ENCODE measurements at regions not wholly inside any gene's neighbourhood (a gene's known extent, or its start where the extent isn't known, plus 50 kb on each side); places are given as distances from the start of the nearest gene placed in this dataset.

DNA sequence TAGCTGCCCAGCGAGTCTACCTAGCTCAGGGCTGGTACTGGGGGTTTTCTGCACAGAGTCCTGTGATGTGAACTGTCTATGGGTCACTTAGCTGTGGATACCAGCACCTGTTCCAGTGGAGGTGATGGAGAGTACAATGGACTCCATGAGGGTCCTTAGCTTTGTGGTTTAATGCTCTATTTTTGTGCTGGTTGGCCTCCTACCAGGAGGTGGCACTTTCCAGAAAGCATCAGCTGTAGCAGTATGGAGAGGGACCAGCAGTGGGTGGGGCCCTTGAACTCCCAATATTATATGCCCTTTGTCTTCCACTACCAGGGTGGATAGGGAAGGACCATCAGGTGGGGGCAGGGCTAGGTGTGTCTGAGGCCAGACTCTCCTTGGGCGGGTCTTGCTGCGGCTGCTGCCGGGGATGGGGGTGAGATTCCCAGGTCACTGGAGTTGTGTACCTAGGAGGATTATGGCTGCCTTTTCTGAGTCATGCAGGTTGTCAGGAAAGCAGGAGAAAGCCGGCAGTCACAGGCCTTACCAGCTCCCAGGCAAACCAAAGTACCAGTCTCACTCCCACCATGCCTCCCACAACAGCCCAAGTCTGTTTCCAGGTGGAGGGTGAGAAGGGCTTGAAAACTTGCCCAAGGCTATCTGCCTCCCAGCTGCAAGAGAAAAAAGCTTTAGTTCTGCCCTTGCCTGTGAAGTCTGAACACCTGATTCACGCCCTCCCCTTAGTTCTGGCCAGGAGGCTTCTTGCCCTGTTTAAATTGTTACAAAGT, 163.0 kb upstream of the NUDT4 start:
- peaks cover 15% of the 10 kb centered on the region; the same call in 2 of the 3 replicates for H3K9me3 Mint-ChIP-seq
- Histone ChIP-seq H3K4me3 (no peak overlapping the region), H3K4me1 (ENCODE audit: insufficient read depth) (no peaks in the 10 kb centered on the region; the same call in 1 of the 2 replicates), H3K27me3 (ENCODE audit: insufficient read depth) (no peaks in the 10 kb centered on the region), H3F3A (replicated peaks; ENCODE audit: low read depth) (no peaks in the 10 kb centered on the region), H3K4me2 (no peak overlapping the region), H2AFZ (no peak overlapping the region), H3K27ac (ENCODE audit: low read depth) (no peak overlapping the region), H4K20me1 (replicated peaks; ENCODE audit: insufficient read depth) (no peaks in the 10 kb centered on the region), H3K36me3 (ENCODE audit: insufficient read depth) (no peaks in the 10 kb centered on the region), H3K9me2 (ENCODE audit: insufficient read depth) (no peaks in the 10 kb centered on the region; the same call in 1 of the 2 replicates), H3K79me2 (replicated peaks; ENCODE audit: insufficient read depth) (no peaks in the 10 kb centered on the region)
- ATAC-seq (no peak), DNase-seq (ENCODE audit: low spot score) (no peak)
- no peak for TF ChIP-seq JUNB (IDR thresholded peaks at IDR 0.05; ENCODE audit: unreplicated experiment)
- no peak for TF ChIP-seq STAT1 (IDR thresholded peaks at IDR 0.05; ENCODE audit: unreplicated experiment)
- TF ChIP-seq CTCF (conservative IDR thresholded peaks at IDR 0.05; ENCODE audit: low read depth in 2 of 2) = 0 out of 4 replicates have a peak, but pooled peaks of 1 of the 2 experiments have one; percentile 12
- TF ChIP-seq POLR2AphosphoS5 (IDR thresholded peaks at IDR 0.05; ENCODE audit: low read depth) = no peak
- H3K4me1 Mint-ChIP-seq = peaks cover 7% of the 10 kb centered on the region; the same call in 2 of the 3 replicates
- H3K4me3 Mint-ChIP-seq = no peak overlapping the region
- no peaks in the 10 kb centered on the region for H3K27me3 Mint-ChIP-seq (ENCODE audit: insufficient read depth, low read depth, poor library complexity)
- 0 out of 3 replicates have a peak, but pooled peaks cover 4% of the 10 kb centered on the region for H3K36me3 Mint-ChIP-seq (ENCODE audit: low read depth)
- H3K27ac Mint-ChIP-seq = 0 out of 2 replicates have a peak overlapping the region, but pooled peaks have one; percentile 62

DNA sequence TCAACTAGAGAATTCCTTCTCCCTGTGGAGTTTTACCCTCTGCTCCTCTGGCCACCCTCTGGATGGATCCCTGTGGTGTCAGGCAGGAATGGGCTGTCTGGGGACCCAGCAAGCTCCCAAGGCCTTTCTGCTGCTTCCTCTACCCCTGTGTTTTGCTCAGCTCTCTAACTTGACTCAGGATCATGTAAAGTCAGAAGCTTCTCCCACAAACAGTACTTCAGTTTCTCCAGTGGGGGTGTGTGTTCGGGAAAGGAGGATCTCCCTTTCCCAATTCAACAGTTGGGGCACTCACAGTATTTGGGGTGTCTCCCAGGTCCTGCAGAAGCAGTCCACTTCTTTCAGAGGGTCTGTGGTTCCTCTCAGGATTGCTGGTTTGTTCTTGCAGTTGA, 162.4 kb upstream of the NUDT4 start:
- Mint-ChIP-seq H3K27ac (0 out of 2 replicates have a peak overlapping the region, but pooled peaks have one; percentile 62), H3K9me3 (peaks cover 15% of the 10 kb centered on the region; the same call in 2 of the 3 replicates), H3K4me1 (peaks cover 13% of the 10 kb centered on the region; the same call in 2 of the 3 replicates), H3K4me3 (no peak overlapping the region), H3K36me3 (ENCODE audit: low read depth) (0 out of 3 replicates have a peak, but pooled peaks cover 4% of the 10 kb centered on the region), H3K27me3 (ENCODE audit: insufficient read depth, low read depth, poor library complexity) (no peaks in the 10 kb centered on the region)
- Histone ChIP-seq H3K4me1 (ENCODE audit: insufficient read depth) (peaks cover 2% of the 10 kb centered on the region; the same call in 1 of the 2 replicates), H3K27me3 (ENCODE audit: insufficient read depth) (no peaks in the 10 kb centered on the region), H3K36me3 (ENCODE audit: insufficient read depth) (no peaks in the 10 kb centered on the region), H3K4me3 (no peak overlapping the region), H3K79me2 (replicated peaks; ENCODE audit: insufficient read depth) (no peaks in the 10 kb centered on the region), H3K9me2 (ENCODE audit: insufficient read depth) (no peaks in the 10 kb centered on the region; the same call in 1 of the 2 replicates), H3K4me2 (no peak overlapping the region), H3F3A (replicated peaks; ENCODE audit: low read depth) (no peaks in the 10 kb centered on the region), H4K20me1 (replicated peaks; ENCODE audit: insufficient read depth) (no peaks in the 10 kb centered on the region), H3K27ac (ENCODE audit: low read depth) (no peak overlapping the region), H2AFZ (no peak overlapping the region)
- DNase-seq (ENCODE audit: low spot score) (no peak), ATAC-seq (no peak)
- TF ChIP-seq CREB1 (CRISPR knock-in tag; IDR thresholded peaks at IDR 0.05; ENCODE audit: low read depth) (no peak), ETS1 (IDR thresholded peaks at IDR 0.05) (no peak), ZNF331 (CRISPR knock-in tag; IDR thresholded peaks at IDR 0.05; ENCODE audit: low read depth) (no peak), NANOG (IDR thresholded peaks at IDR 0.05; ENCODE audit: borderline replicate concordance) (no peak), STAT1 (IDR thresholded peaks at IDR 0.05; ENCODE audit: unreplicated experiment) (no peak), ZNF114 (CRISPR knock-in tag; IDR thresholded peaks at IDR 0.05) (no peak), EZH2phosphoT487 (IDR thresholded peaks at IDR 0.05; ENCODE audit: unreplicated experiment) (no peak), EZH2 (IDR thresholded peaks at IDR 0.05; ENCODE audit: low read depth, unreplicated experiment) (no peak), JUNB (IDR thresholded peaks at IDR 0.05; ENCODE audit: unreplicated experiment) (no peak), POLR2AphosphoS5 (IDR thresholded peaks at IDR 0.05; ENCODE audit: low read depth) (no peak)
- TF ChIP-seq, protein P1, sequence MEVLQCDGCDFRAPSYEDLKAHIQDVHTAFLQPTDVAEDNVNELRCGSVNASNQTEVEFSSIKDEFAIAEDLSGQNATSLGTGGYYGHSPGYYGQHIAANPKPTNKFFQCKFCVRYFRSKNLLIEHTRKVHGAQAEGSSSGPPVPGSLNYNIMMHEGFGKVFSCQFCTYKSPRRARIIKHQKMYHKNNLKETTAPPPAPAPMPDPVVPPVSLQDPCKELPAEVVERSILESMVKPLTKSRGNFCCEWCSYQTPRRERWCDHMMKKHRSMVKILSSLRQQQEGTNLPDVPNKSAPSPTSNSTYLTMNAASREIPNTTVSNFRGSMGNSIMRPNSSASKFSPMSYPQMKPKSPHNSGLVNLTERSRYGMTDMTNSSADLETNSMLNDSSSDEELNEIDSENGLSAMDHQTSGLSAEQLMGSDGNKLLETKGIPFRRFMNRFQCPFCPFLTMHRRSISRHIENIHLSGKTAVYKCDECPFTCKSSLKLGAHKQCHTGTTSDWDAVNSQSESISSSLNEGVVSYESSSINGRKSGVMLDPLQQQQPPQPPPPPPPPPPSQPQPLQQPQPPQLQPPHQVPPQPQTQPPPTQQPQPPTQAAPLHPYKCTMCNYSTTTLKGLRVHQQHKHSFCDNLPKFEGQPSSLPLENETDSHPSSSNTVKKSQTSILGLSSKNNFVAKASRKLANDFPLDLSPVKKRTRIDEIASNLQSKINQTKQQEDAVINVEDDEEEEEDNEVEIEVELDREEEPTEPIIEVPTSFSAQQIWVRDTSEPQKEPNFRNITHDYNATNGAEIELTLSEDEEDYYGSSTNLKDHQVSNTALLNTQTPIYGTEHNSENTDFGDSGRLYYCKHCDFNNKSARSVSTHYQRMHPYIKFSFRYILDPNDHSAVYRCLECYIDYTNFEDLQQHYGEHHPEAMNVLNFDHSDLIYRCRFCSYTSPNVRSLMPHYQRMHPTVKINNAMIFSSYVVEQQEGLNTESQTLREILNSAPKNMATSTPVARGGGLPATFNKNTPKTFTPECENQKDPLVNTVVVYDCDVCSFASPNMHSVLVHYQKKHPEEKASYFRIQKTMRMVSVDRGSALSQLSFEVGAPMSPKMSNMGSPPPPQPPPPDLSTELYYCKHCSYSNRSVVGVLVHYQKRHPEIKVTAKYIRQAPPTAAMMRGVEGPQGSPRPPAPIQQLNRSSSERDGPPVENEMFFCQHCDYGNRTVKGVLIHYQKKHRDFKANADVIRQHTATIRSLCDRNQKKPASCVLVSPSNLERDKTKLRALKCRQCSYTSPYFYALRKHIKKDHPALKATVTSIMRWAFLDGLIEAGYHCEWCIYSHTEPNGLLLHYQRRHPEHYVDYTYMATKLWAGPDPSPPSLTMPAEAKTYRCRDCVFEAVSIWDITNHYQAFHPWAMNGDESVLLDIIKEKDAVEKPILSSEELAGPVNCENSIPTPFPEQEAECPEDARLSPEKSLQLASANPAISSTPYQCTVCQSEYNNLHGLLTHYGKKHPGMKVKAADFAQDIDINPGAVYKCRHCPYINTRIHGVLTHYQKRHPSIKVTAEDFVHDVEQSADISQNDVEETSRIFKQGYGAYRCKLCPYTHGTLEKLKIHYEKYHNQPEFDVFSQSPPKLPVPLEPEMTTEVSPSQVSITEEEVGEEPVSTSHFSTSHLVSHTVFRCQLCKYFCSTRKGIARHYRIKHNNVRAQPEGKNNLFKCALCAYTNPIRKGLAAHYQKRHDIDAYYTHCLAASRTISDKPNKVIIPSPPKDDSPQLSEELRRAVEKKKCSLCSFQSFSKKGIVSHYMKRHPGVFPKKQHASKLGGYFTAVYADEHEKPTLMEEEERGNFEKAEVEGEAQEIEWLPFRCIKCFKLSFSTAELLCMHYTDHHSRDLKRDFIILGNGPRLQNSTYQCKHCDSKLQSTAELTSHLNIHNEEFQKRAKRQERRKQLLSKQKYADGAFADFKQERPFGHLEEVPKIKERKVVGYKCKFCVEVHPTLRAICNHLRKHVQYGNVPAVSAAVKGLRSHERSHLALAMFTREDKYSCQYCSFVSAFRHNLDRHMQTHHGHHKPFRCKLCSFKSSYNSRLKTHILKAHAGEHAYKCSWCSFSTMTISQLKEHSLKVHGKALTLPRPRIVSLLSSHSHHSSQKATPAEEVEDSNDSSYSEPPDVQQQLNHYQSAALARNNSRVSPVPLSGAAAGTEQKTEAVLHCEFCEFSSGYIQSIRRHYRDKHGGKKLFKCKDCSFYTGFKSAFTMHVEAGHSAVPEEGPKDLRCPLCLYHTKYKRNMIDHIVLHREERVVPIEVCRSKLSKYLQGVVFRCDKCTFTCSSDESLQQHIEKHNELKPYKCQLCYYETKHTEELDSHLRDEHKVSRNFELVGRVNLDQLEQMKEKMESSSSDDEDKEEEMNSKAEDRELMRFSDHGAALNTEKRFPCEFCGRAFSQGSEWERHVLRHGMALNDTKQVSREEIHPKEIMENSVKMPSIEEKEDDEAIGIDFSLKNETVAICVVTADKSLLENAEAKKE (CRISPR knock-in tag; IDR thresholded peaks at IDR 0.05) = no peak
